H1 (cell line): ENCODE measurements at regions not wholly inside any gene's neighbourhood (a gene's known extent, or its start where the extent isn't known, plus 50 kb on each side); places are given as distances from the start of the nearest gene placed in this dataset.

ENCODE experiments used
- CBX8 ChIP-seq: fragments of 300-800, 300-1000 bp; sonication (generic); IDR thresholded peaks from 2 replicates; pipeline ENCODE4 v1.7.1; 2016; ENCODE audit warnings: low read depth, low read length, borderline replicate concordance
- CHD7 ChIP-seq: fragments of 300-600 bp; sonication (generic); IDR thresholded peaks from 2 replicates; pipeline ENCODE4 v1.7.1; 2012; ENCODE audit warnings: low read length, moderate library complexity, mild to moderate bottlenecking, inconsistent platforms; ENCODE audit not compliant: insufficient replicate concordance
- MAX ChIP-seq: IDR thresholded peaks from 2 replicates; pipeline ENCODE4 v1.6.1; 2012; ENCODE audit warnings: inconsistent platforms
- PHF8 ChIP-seq: fragments of 200-600 bp; sonication (generic); conservative IDR thresholded peaks from 2 replicates; pipeline ENCODE4 v1.7.1; 2012; ENCODE audit warnings: low read depth, mild to moderate bottlenecking, inconsistent platforms, low read length, moderate library complexity
- SIN3A ChIP-seq, 2 experiments: IDR thresholded peaks in 1 of 2; conservative IDR thresholded peaks in 1 of 2; 2 replicates each; pipeline ENCODE4 v1.6.1; 2011 to 2012; ENCODE audit warnings: low read length in 2 of 2, improper control_type of control experiment in 1 of 2, low read depth in 1 of 2, mild to moderate bottlenecking in 1 of 2
- SP1 ChIP-seq: IDR thresholded peaks from 2 replicates; pipeline ENCODE4 v1.6.1; 2011; ENCODE audit warnings: low read depth, low read length
- TBP ChIP-seq: IDR thresholded peaks from 2 replicates; pipeline ENCODE4 v1.6.1; 2011; ENCODE audit warnings: low read depth, low read length, improper control_type of control experiment
- TCF12 ChIP-seq: IDR thresholded peaks from 2 replicates; pipeline ENCODE4 v1.6.1; 2011; ENCODE audit warnings: low read depth, mild to moderate bottlenecking, low read length

GRCh38 chr11:42816471-42816870, 495.3 kb upstream of the API5 start (continued):
- no peak for TF ChIP-seq CHD7
- no peak for TF ChIP-seq SP1
- no peak for TF ChIP-seq SIN3A (conservative IDR thresholded peaks at IDR 0.05 in 1 of 2, IDR thresholded peaks at IDR 0.05 in 1 of 2; ENCODE audit: low read depth in 1 of 2, low read length in 2 of 2)
- no peak for TF ChIP-seq TBP
- TF ChIP-seq TCF12 = no peak
- no peak for TF ChIP-seq PHF8
- TF ChIP-seq MAX = no peak
- no peak for TF ChIP-seq CBX8
- TF ChIP-seq, all 59 proteins: peak for 0
